ENCODE measurements at regions not wholly inside any gene's neighbourhood (a gene's known extent, or its start where the extent isn't known, plus 50 kb on each side); places are given as distances from the start of the nearest gene placed in this dataset.

GRCh38 chr11:41989823-41990380, 530.5 kb upstream of the LRRC4C start:
- H3K4me1 ChIP-seq (ENCODE audit: insufficient read depth, low read length), result no peaks in the 10 kb centered on the region
- intact Hi-C loops (cut with micrococcal nuclease; ENCODE audit: unreplicated experiment), result loop anchor here (10.0 kb wide), 1 partner anchor 1285 kb away; no protein-coding TSS in a partner anchor
- H2AFZ ChIP-seq (ENCODE audit: low read length), result no peak overlapping the region
- no peak for FAIRE-seq
- H3K27me3 ChIP-seq (ENCODE audit: control insufficient read depth in 1 of 2, insufficient read depth in 2 of 2, low read length in 2 of 2), result no peaks in the 10 kb centered on the region
- in situ Hi-C loops (cut with HindIII; ENCODE audit: extremely low pct_ligation_motif_present, low pct_unique_long_range_greater_than_20kb), result no loop called here
- POLR2A ChIA-PET, result no interaction called here
- H3K4me3 ChIP-seq (replicated peaks in 1 of 3; ENCODE audit: insufficient read depth in 1 of 3, low read depth in 2 of 3, low read length in 3 of 3), result no peak overlapping the region
- no peak overlapping the region for H3K9ac ChIP-seq (ENCODE audit: insufficient read depth, low read depth, low read length)
- no peak for DNase-seq (ENCODE audit: low spot score)
- H4K20me1 ChIP-seq (ENCODE audit: insufficient read depth, low read length), result no peaks in the 10 kb centered on the region
- H3K79me2 ChIP-seq (ENCODE audit: insufficient read depth, low read length), result no peaks in the 10 kb centered on the region
- H3K4me2 ChIP-seq (ENCODE audit: low read depth, low read length), result no peak overlapping the region
- no peaks in the 10 kb centered on the region for H3K36me3 ChIP-seq (replicated peaks in 1 of 2; ENCODE audit: control insufficient read depth in 1 of 2, insufficient read depth in 2 of 2, low read length in 2 of 2)
- H3K9me3 ChIP-seq (ENCODE audit: low read length), result peaks cover 88% of the 10 kb centered on the region
- CTCF ChIA-PET (ENCODE audit: low intra/inter-chr PET ratio, low total read pairs), result no interaction called here
- no peak for ATAC-seq
- no TSS peak for BruUV-seq (replicated peaks)
- no peak overlapping the region for H3K27ac ChIP-seq (ENCODE audit: extremely low read length, insufficient read depth, low read length)
- no peak for TF ChIP-seq PLSCR1 (CRISPR knock-in tag; IDR thresholded peaks at IDR 0.05; ENCODE audit: borderline replicate concordance)
- TF ChIP-seq, protein P1, sequence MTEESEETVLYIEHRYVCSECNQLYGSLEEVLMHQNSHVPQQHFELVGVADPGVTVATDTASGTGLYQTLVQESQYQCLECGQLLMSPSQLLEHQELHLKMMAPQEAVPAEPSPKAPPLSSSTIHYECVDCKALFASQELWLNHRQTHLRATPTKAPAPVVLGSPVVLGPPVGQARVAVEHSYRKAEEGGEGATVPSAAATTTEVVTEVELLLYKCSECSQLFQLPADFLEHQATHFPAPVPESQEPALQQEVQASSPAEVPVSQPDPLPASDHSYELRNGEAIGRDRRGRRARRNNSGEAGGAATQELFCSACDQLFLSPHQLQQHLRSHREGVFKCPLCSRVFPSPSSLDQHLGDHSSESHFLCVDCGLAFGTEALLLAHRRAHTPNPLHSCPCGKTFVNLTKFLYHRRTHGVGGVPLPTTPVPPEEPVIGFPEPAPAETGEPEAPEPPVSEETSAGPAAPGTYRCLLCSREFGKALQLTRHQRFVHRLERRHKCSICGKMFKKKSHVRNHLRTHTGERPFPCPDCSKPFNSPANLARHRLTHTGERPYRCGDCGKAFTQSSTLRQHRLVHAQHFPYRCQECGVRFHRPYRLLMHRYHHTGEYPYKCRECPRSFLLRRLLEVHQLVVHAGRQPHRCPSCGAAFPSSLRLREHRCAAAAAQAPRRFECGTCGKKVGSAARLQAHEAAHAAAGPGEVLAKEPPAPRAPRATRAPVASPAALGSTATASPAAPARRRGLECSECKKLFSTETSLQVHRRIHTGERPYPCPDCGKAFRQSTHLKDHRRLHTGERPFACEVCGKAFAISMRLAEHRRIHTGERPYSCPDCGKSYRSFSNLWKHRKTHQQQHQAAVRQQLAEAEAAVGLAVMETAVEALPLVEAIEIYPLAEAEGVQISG (CRISPR knock-in tag; IDR thresholded peaks at IDR 0.05), result no peak
- no peak for TF ChIP-seq SP140L (CRISPR knock-in tag; IDR thresholded peaks at IDR 0.05; ENCODE audit: borderline replicate concordance)
- TF ChIP-seq FOXP1 (IDR thresholded peaks at IDR 0.05), result no peak
- TF ChIP-seq FOXP1 (CRISPR knock-in tag; IDR thresholded peaks at IDR 0.05), result no peak
- no peak for TF ChIP-seq NPAS2 (CRISPR knock-in tag; IDR thresholded peaks at IDR 0.05; ENCODE audit: borderline replicate concordance)
- TF ChIP-seq ZNF839 (CRISPR knock-in tag; IDR thresholded peaks at IDR 0.05; ENCODE audit: borderline replicate concordance), result no peak
- TF ChIP-seq ZNF790 (CRISPR knock-in tag; IDR thresholded peaks at IDR 0.05; ENCODE audit: borderline replicate concordance), result no peak
- no peak for TF ChIP-seq GATAD1 (CRISPR knock-in tag; IDR thresholded peaks at IDR 0.05)
- TF ChIP-seq, protein P2, sequence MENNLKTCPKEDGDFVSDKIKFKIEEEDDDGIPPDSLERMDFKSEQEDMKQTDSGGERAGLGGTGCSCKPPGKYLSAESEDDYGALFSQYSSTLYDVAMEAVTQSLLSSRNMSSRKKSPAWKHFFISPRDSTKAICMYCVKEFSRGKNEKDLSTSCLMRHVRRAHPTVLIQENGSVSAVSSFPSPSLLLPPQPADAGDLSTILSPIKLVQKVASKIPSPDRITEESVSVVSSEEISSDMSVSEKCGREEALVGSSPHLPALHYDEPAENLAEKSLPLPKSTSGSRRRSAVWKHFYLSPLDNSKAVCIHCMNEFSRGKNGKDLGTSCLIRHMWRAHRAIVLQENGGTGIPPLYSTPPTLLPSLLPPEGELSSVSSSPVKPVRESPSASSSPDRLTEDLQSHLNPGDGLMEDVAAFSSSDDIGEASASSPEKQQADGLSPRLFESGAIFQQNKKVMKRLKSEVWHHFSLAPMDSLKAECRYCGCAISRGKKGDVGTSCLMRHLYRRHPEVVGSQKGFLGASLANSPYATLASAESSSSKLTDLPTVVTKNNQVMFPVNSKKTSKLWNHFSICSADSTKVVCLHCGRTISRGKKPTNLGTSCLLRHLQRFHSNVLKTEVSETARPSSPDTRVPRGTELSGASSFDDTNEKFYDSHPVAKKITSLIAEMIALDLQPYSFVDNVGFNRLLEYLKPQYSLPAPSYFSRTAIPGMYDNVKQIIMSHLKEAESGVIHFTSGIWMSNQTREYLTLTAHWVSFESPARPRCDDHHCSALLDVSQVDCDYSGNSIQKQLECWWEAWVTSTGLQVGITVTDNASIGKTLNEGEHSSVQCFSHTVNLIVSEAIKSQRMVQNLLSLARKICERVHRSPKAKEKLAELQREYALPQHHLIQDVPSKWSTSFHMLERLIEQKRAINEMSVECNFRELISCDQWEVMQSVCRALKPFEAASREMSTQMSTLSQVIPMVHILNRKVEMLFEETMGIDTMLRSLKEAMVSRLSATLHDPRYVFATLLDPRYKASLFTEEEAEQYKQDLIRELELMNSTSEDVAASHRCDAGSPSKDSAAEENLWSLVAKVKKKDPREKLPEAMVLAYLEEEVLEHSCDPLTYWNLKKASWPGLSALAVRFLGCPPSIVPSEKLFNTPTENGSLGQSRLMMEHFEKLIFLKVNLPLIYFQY (CRISPR knock-in tag; IDR thresholded peaks at IDR 0.05; ENCODE audit: borderline replicate concordance), result no peak
- no peak for TF ChIP-seq ZNF713 (CRISPR knock-in tag; IDR thresholded peaks at IDR 0.05)
- no peak for TF ChIP-seq DMTF1 (CRISPR knock-in tag; IDR thresholded peaks at IDR 0.05)
- no peak for TF ChIP-seq ZNF207 (IDR thresholded peaks at IDR 0.05; ENCODE audit: borderline replicate concordance)
